Nephron progenitor cell (in vitro differentiated cells): ENCODE measurements at regions not wholly inside any gene's neighbourhood (a gene's known extent, or its start where the extent isn't known, plus 50 kb on each side); places are given as distances from the start of the nearest gene placed in this dataset.
"Not testable (repeated sequence)": the region's sequence is repeated elsewhere in the genome, so short reads cannot be mapped to it uniquely, and the experiment has no call there.

Source experiments
- DNase-seq: peaks from one replicate; pipeline ENCODE4 v3.0.0; 2021
- H3K27ac Mint-ChIP-seq: 2 replicates; pipeline ENCODE4 v1.8.0; 2021; ENCODE audit warnings: mild to moderate bottlenecking, moderate library complexity, mixed read lengths
- H3K27me3 Mint-ChIP-seq: 2 replicates; pipeline ENCODE4 v1.8.0; 2021; ENCODE audit warnings: mild to moderate bottlenecking, low read depth, mixed read lengths; ENCODE audit not compliant: poor library complexity
- H3K36me3 Mint-ChIP-seq: 2 replicates; pipeline ENCODE4 v1.8.0; 2021; ENCODE audit warnings: low read depth, mixed read lengths
- H3K4me1 Mint-ChIP-seq: 2 replicates; pipeline ENCODE4 v1.8.0; 2021; ENCODE audit warnings: mixed read lengths
- H3K4me3 Mint-ChIP-seq: 2 replicates; pipeline ENCODE4 v1.8.0; 2021; ENCODE audit warnings: mild to moderate bottlenecking, moderate library complexity, mixed read lengths
- H3K9me3 Mint-ChIP-seq: 2 replicates; pipeline ENCODE4 v1.8.0; 2021; ENCODE audit warnings: mild to moderate bottlenecking, moderate library complexity, mixed read lengths
- CTCF ChIP-seq: fragments of 200-600 bp; sonication (generic); IDR thresholded peaks from 2 replicates; pipeline ENCODE4 v1.5.0; 2021; ENCODE audit warnings: antibody characterized with exemption

- Mint-ChIP-seq H3K27ac (no peak overlapping the region), H3K4me3 (no peak overlapping the region)
- no peak for DNase-seq
These were observed 297.5 kb downstream of the CGGBP1 start for GRCh38 chr3:87761341-87761740.

GRCh38 chr3:87756616-87757015 lies 302.2 kb downstream of the CGGBP1 start:
- Mint-ChIP-seq H3K4me1 (no peaks in the 10 kb centered on the region), H3K9me3 (no peaks in the 10 kb centered on the region), H3K4me3 (no peak overlapping the region), H3K27ac (no peak overlapping the region), H3K27me3 (peaks cover 5% of the 10 kb centered on the region), H3K36me3 (no peaks in the 10 kb centered on the region)
- no peak for TF ChIP-seq CTCF
- DNase-seq: no peak

More at GRCh38 chr3:87761341-87761740, 297.5 kb downstream of the CGGBP1 start:
- H3K4me1 Mint-ChIP-seq: peaks cover 2% of the 10 kb centered on the region
- no peaks in the 10 kb centered on the region for H3K36me3 Mint-ChIP-seq
- no peak for TF ChIP-seq CTCF
- no peaks in the 10 kb centered on the region for H3K9me3 Mint-ChIP-seq
- H3K27me3 Mint-ChIP-seq: peaks cover 6% of the 10 kb centered on the region

- Mint-ChIP-seq H3K9me3 (no peaks in the 10 kb centered on the region), H3K27ac (no peak overlapping the region), H3K4me1 (no peaks in the 10 kb centered on the region), H3K27me3 (no peaks in the 10 kb centered on the region), H3K36me3 (no peaks in the 10 kb centered on the region), H3K4me3 (no peak overlapping the region)
- TF ChIP-seq CTCF: no peak
- no peak for DNase-seq
These were observed 303.0 kb downstream of the CGGBP1 start for GRCh38 chr3:87755852-87756251.

GRCh38 chr3:87742250-87742649 lies 316.6 kb downstream of the CGGBP1 start:
- H3K36me3 Mint-ChIP-seq: no peaks in the 10 kb centered on the region
- peaks cover 27% of the 10 kb centered on the region for H3K9me3 Mint-ChIP-seq
- H3K4me3 Mint-ChIP-seq: no peak overlapping the region
- peaks cover 3% of the 10 kb centered on the region for H3K27me3 Mint-ChIP-seq
- no peak for TF ChIP-seq CTCF
- H3K27ac Mint-ChIP-seq: no peak overlapping the region
- H3K4me1 Mint-ChIP-seq: no peaks in the 10 kb centered on the region
- DNase-seq: no peak

GRCh38 chr3:87740894-87741293 lies 317.9 kb downstream of the CGGBP1 start:
- H3K27me3 Mint-ChIP-seq, DNase-seq, H3K27ac Mint-ChIP-seq, H3K36me3 Mint-ChIP-seq, H3K4me3 Mint-ChIP-seq, H3K4me1 Mint-ChIP-seq: not testable (repeated sequence)
- H3K9me3 Mint-ChIP-seq: peaks cover 27% of the 10 kb centered on the region

GRCh38 chr3:87737817-87738216 lies 321.0 kb downstream of the CGGBP1 start:
- H3K27ac Mint-ChIP-seq, H3K4me1 Mint-ChIP-seq, H3K27me3 Mint-ChIP-seq, DNase-seq, H3K36me3 Mint-ChIP-seq, H3K4me3 Mint-ChIP-seq: not testable (repeated sequence)
- peaks cover 24% of the 10 kb centered on the region for H3K9me3 Mint-ChIP-seq

- Mint-ChIP-seq H3K27me3 (no peaks in the 10 kb centered on the region), H3K36me3 (no peaks in the 10 kb centered on the region), H3K9me3 (no peaks in the 10 kb centered on the region), H3K4me3 (no peak overlapping the region), H3K4me1 (no peaks in the 10 kb centered on the region), H3K27ac (no peak overlapping the region)
- no peak for TF ChIP-seq CTCF
- no peak for DNase-seq
These were observed 325.0 kb downstream of the CGGBP1 start for GRCh38 chr3:87733671-87734367.
